GM23338 (cell line): ENCODE measurements at regions not wholly inside any gene's neighbourhood (a gene's known extent, or its start where the extent isn't known, plus 50 kb on each side); places are given as distances from the start of the nearest gene placed in this dataset.

Experiments used
- ATAC-seq: fragments of 200-7000 bp; cut with Tn5 transposase; 3 replicates; pipeline ENCODE4 v1.9.1; 2020
- DNase-seq: peaks from one replicate; pipeline ENCODE4 v3.0.0-alpha.2; 2015; ENCODE audit warnings: low spot score
- H2AFZ ChIP-seq: fragments of 200-600 bp; sonication (generic); 2 replicates; pipeline ENCODE4 v1.8.0; 2016; ENCODE audit warnings: antibody characterized with exemption, mild to moderate bottlenecking, moderate library complexity
- H3F3A ChIP-seq: fragments of 200-600 bp; sonication (generic); replicated peaks from 2 replicates; pipeline ENCODE4 v1.8.0; 2017; ENCODE audit warnings: antibody characterized with exemption, mixed run types, low read depth
- H3K27ac ChIP-seq: fragments of 200-600 bp; sonication (generic); 2 replicates; pipeline ENCODE4 v1.6.1; 2016; ENCODE audit warnings: low read depth
- H3K27me3 ChIP-seq: fragments of 200-600 bp; sonication (generic); 2 replicates; pipeline ENCODE4 v1.8.0; 2016; ENCODE audit warnings: mild to moderate bottlenecking, mixed run types, moderate library complexity; ENCODE audit not compliant: insufficient read depth
- H3K36me3 ChIP-seq: fragments of 200-600 bp; sonication (generic); 2 replicates; pipeline ENCODE4 v1.8.0; 2016; ENCODE audit warnings: mild to moderate bottlenecking; ENCODE audit not compliant: insufficient read depth
- H3K4me1 ChIP-seq: fragments of 200-600 bp; sonication (generic); 2 replicates; pipeline ENCODE4 v1.8.0; 2016; ENCODE audit warnings: mild to moderate bottlenecking, moderate library complexity; ENCODE audit not compliant: insufficient read depth
- H3K4me2 ChIP-seq: fragments of 200-600 bp; sonication (generic); 2 replicates; pipeline ENCODE4 v1.7.1; 2017; ENCODE audit warnings: mixed run types
- H3K4me3 ChIP-seq: fragments of 200-600 bp; sonication (generic); 2 replicates; pipeline ENCODE4 v1.6.1; 2016; ENCODE audit warnings: mixed run types
- H3K79me2 ChIP-seq: fragments of 200-600 bp; sonication (generic); replicated peaks from 2 replicates; pipeline ENCODE4 v1.8.0; 2017; ENCODE audit warnings: mild to moderate bottlenecking; ENCODE audit not compliant: insufficient read depth
- H3K9me2 ChIP-seq: fragments of 200-600 bp; sonication (generic); 2 replicates; pipeline ENCODE4 v1.8.0; 2017; ENCODE audit not compliant: insufficient read depth
- H4K20me1 ChIP-seq: fragments of 200-600 bp; sonication (generic); replicated peaks from 2 replicates; pipeline ENCODE4 v1.8.0; 2017; ENCODE audit warnings: mild to moderate bottlenecking; ENCODE audit not compliant: insufficient read depth
- H3K27ac Mint-ChIP-seq: 2 replicates; pipeline ENCODE4 v1.8.0; 2020; ENCODE audit warnings: inconsistent platforms, mild to moderate bottlenecking, moderate library complexity, mixed read lengths
- H3K27me3 Mint-ChIP-seq: 3 replicates; pipeline ENCODE4 v1.8.0; 2022; ENCODE audit warnings: low read depth, mild to moderate bottlenecking, moderate library complexity, mixed read lengths, inconsistent platforms; ENCODE audit not compliant: insufficient read depth, poor library complexity
- H3K36me3 Mint-ChIP-seq: 3 replicates; pipeline ENCODE4 v1.8.0; 2021; ENCODE audit warnings: low read depth, mild to moderate bottlenecking, inconsistent platforms, moderate library complexity, mixed read lengths
- H3K4me1 Mint-ChIP-seq: 3 replicates; pipeline ENCODE4 v1.8.0; 2020; ENCODE audit warnings: mild to moderate bottlenecking, inconsistent platforms, mixed read lengths
- H3K4me3 Mint-ChIP-seq: 3 replicates; pipeline ENCODE4 v1.8.0; 2021; ENCODE audit warnings: moderate library complexity, mild to moderate bottlenecking, inconsistent platforms, mixed read lengths
- H3K9me3 Mint-ChIP-seq: 3 replicates; pipeline ENCODE4 v1.8.0; 2020; ENCODE audit warnings: moderate library complexity, mild to moderate bottlenecking, inconsistent platforms, mixed read lengths
- CREB1 ChIP-seq: fragments of 250-450 bp; sonication (Bioruptor Pico); IDR thresholded peaks from 2 replicates; pipeline ENCODE4 v1.5.0; 2020; ENCODE audit warnings: low read depth, mild to moderate bottlenecking, moderate library complexity
- CTCF ChIP-seq, 2 experiments: fragments of 200-600 bp in 1 of 2; sonication (generic) in 1 of 2; conservative IDR thresholded peaks; 2 replicates each; pipeline versions ENCODE4 v1.5.1 to v1.6.1; 2016 to 2017; ENCODE audit warnings: antibody characterized with exemption in 2 of 2, low read depth in 2 of 2, mild to moderate bottlenecking in 2 of 2, moderate library complexity in 1 of 2
- EZH2 ChIP-seq: fragments of 200-600 bp; sonication (generic); IDR thresholded peaks from one replicate; pipeline ENCODE4 v1.8.0; 2017; ENCODE audit warnings: antibody characterized with exemption, mild to moderate bottlenecking, low read depth; ENCODE audit not compliant: unreplicated experiment
- JUNB ChIP-seq: IDR thresholded peaks from one replicate; pipeline ENCODE4 v1.6.1; 2016; ENCODE audit warnings: antibody characterized with exemption; ENCODE audit not compliant: unreplicated experiment
- POLR2AphosphoS5 ChIP-seq: IDR thresholded peaks from 2 replicates; pipeline ENCODE4 v1.6.1; 2016; ENCODE audit warnings: antibody characterized with exemption, low read depth
- ZNF331 ChIP-seq: fragments of 250-450 bp; sonication (Bioruptor Pico); IDR thresholded peaks from 2 replicates; pipeline ENCODE4 v1.5.0; 2020; ENCODE audit warnings: low read depth, mild to moderate bottlenecking, moderate library complexity
- ZNF462 ChIP-seq: fragments of 250-450 bp; sonication (Bioruptor Pico); IDR thresholded peaks from 2 replicates; pipeline ENCODE4 v1.5.0; 2020; ENCODE audit warnings: mild to moderate bottlenecking, moderate library complexity

DNA sequence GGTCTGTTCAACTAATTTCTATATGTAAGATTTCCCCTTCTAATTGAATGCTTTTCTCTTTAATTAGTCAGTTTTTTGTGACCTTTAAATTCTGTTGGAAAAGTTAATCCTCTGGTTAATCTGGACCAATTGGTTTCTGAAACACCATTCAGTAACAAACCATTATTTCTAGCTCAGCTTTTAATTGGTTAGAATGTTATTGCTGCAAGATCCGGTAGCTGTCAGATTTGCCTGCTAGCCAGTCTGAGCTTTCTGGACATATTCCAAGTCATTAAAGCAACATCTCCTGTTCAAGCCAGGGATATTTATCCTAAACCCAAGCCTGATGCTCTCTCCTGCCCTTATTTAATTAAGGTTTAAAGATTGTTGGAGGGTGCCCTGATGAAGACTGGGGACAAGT, 55.1 kb upstream of the FBXL4 start (continued):
- no peak for TF ChIP-seq EZH2
- TF ChIP-seq ZNF462 (CRISPR knock-in tag) = no peak
- TF ChIP-seq JUNB = no peak

DNA sequence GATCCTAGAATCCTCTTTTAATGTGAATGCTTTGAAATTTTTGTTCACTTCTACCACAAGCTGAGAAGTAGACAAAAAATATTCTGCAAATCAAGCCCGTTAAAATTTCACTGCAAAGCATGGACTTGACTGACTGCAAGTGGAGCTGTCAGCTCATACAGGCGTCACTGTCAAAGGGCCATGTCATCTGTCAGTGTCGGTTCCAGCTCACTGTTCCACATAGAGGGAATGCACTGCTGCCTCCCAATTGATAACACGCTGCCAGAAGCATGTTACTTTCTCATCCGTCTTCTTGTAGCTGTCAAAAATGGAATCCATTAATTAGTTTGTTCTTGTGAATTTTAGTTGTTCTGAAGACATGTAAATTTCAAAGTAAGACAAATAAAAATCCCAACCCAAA, 50.4 kb upstream of the FBXL4 start:
- no peaks in the 10 kb centered on the region for H3K79me2 ChIP-seq
- no peak for ATAC-seq
- no peak overlapping the region for H3K27ac ChIP-seq
- H3K4me2 ChIP-seq = no peak overlapping the region
- H3K36me3 ChIP-seq = no peaks in the 10 kb centered on the region
- Mint-ChIP-seq H3K27me3 (no peaks in the 10 kb centered on the region), H3K36me3 (no peaks in the 10 kb centered on the region), H3K4me1 (peaks cover 2% of the 10 kb centered on the region; the same call in 1 of the 3 replicates), H3K9me3 (no peaks in the 10 kb centered on the region), H3K4me3 (no peak overlapping the region), H3K27ac (no peak overlapping the region)
- no peak for DNase-seq
- no peaks in the 10 kb centered on the region for H3F3A ChIP-seq
- no peaks in the 10 kb centered on the region for H3K4me1 ChIP-seq
- H3K27me3 ChIP-seq = no peaks in the 10 kb centered on the region
- no peak overlapping the region for H3K4me3 ChIP-seq
- H3K9me2 ChIP-seq = no peaks in the 10 kb centered on the region; the same call in 1 of the 2 replicates
- H2AFZ ChIP-seq = no peak overlapping the region
- TF ChIP-seq ZNF462 (CRISPR knock-in tag) (no peak), EZH2 (no peak), CREB1 (CRISPR knock-in tag) (no peak), POLR2AphosphoS5 (no peak), CTCF (conservative IDR thresholded peaks at IDR 0.05; ENCODE audit: low read depth in 2 of 2) (no peak), ZNF331 (CRISPR knock-in tag) (no peak)
- H4K20me1 ChIP-seq = no peaks in the 10 kb centered on the region
